Heart right ventricle (tissue), 16 donors: ENCODE measurements at regions not wholly inside any gene's neighbourhood (a gene's known extent, or its start where the extent isn't known, plus 50 kb on each side); places are given as distances from the start of the nearest gene placed in this dataset.

Experiments
- ATAC-seq, 8 donors: fragments of 200-7000 bp; cut with Tn5 transposase; one replicate each; pipeline ENCODE4 v1.9.1; 2020; ENCODE audit warnings: mild to moderate bottlenecking in 8 of 8, moderate library complexity in 8 of 8, moderate number of reproducible peaks in 1 of 8
- DNase-seq, 2 donors: peaks; one replicate each; pipeline ENCODE4 v3.0.0-alpha.2; 2020
- H3K27ac ChIP-seq, 10 donors: fragments of 200-600 bp; sonication (generic) in 2 of 10; one replicate each; pipeline versions ENCODE4 v1.5.0 to v1.8.0; 2020 to 2022; ENCODE audit warnings: mild to moderate bottlenecking in 3 of 10
- H3K27me3 ChIP-seq, 7 donors: fragments of 200-600 bp; one replicate each; pipeline ENCODE4 v1.8.0; 2021 to 2022; ENCODE audit warnings: mild to moderate bottlenecking in 2 of 7
- H3K36me3 ChIP-seq, 9 donors: fragments of 200-600 bp; sonication (generic) in 1 of 9; one replicate each; pipeline versions ENCODE4 v1.5.0 to v1.8.0; 2020 to 2022; ENCODE audit warnings: mild to moderate bottlenecking in 2 of 9
- H3K4me1 ChIP-seq, 9 donors: fragments of 200-600 bp; sonication (generic) in 1 of 9; one replicate each; pipeline versions ENCODE4 v1.5.0 to v1.8.0; 2020 to 2022; ENCODE audit warnings: mild to moderate bottlenecking in 4 of 9
- H3K4me3 ChIP-seq, 10 donors: fragments of 200-600 bp; sonication (generic) in 2 of 10; one replicate each; pipeline versions ENCODE4 v1.5.0 to v1.8.0; 2020 to 2022; ENCODE audit warnings: mild to moderate bottlenecking in 7 of 10, moderate library complexity in 2 of 10
- H3K9me3 ChIP-seq, 11 donors: fragments of 200-600 bp in 10 of 11; sonication (generic) in 2 of 11; one replicate each; pipeline versions ENCODE4 v1.5.0 to v1.8.0; 2013 to 2022; ENCODE audit warnings: mild to moderate bottlenecking in 2 of 11, control low read depth in 1 of 11, moderate library complexity in 1 of 11
- WGBS, 2 donors: extraction: QIAGEN DNeasy Blood & Tissue Kit; methylation state at CpG; one replicate each; pipeline ENCODE4 v1.1.7; 2013; ENCODE audit warnings: inconsistent platforms in 1 of 2; 5-methylcytosine and 5-hydroxymethylcytosine counted together
- intact Hi-C, 10 donors: fragments of 100-400 bp; cut with DNase I; formaldehyde crosslinking; loops; one replicate each; pipeline versions ENCODE4 v1.11.1 to v1.14.2; 2022
- TF ChIP-seq, protein P1 (sequence below), 9 donors: fragments of 200-600 bp; sonication (generic) in 2 of 9; IDR thresholded peaks; one replicate each; pipeline versions ENCODE4 v1.5.0 to v1.8.0; 2021 to 2022; ENCODE audit warnings: antibody characterized with exemption in 9 of 9, mild to moderate bottlenecking in 5 of 9, moderate library complexity in 1 of 9
- donor health status: Arrhythmogenic right ventricular cardiomyopathy.
- donor health status: ischemic (EF 13 %, LVEDD 7.1; RV severe dilation, severe dysfunction).
- donor health status: healthy with polysubstance abuse.
- donor health status: DM: no; HTN: yes; CAD: no.
- donor health status: DM: no; HTN: no; CAD: no.
- donor health status: ischemic (EF 25% LVEDD 6.9; RV normal size, moderate dysfunction).
- donor health status: ischemic (EF 25% LVEDD 5.7; RV mildly dilated, moderate dysfunction).
- donor health status: healthy.
- donor health status: DM: yes; HTN: yes; CAD: no.
- donor health status: Ischemic cardiomyopathy.
- donor health status: ischemic (EF 35%, LVEDD 5.7; RV mildly dilated, moderate dysfunction).
- donor health status: nonischemic (EF 11% LVEDD 7.7; RV severe dilation, severe dysfunction).
- donor health status: DM: yes; HTN: yes; CAD: no.
- donor health status: PGD.
- donor health status: ischemic (EF 29% LVEDD 5.4; RV normal size, mild dysfunction).
- donor health status: nonischemic (EF 23%, LVEDD 6.1; RV moderate dilation, normal function).

DNA sequence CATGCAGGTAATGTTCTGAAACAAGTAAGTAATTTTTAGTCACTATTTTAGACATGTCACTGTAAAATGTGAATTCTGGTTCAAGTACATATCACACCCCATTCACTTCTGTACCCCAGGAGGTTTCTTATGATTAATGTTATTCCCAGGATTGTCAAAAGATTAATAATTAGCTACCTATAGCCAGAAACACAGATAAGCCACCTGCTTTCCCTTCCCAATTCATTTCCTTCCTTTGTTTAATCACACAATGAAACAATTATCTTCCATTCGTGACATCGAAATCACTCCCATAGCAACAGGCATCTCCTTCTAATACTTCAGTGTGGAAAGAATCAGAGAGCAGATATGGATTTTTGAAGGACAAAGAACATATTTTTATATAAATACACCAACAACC is 1650.3 kb upstream of the CELF4 start:
- Histone ChIP-seq H3K4me1 (no peaks in the 10 kb centered on the region), H3K27me3 (no peaks in the 10 kb centered on the region), H3K27ac (no peak overlapping the region), H3K36me3 (no peaks in the 10 kb centered on the region), H3K9me3 (peaks cover 0 to 8% (median 0%) of the 10 kb centered on the region in 11 donors), H3K4me3 (no peak overlapping the region)
- WGBS, 2 donors: 56 to 61% methylated on average over 2 of the region's 2 CpGs
- TF ChIP-seq, protein P1, sequence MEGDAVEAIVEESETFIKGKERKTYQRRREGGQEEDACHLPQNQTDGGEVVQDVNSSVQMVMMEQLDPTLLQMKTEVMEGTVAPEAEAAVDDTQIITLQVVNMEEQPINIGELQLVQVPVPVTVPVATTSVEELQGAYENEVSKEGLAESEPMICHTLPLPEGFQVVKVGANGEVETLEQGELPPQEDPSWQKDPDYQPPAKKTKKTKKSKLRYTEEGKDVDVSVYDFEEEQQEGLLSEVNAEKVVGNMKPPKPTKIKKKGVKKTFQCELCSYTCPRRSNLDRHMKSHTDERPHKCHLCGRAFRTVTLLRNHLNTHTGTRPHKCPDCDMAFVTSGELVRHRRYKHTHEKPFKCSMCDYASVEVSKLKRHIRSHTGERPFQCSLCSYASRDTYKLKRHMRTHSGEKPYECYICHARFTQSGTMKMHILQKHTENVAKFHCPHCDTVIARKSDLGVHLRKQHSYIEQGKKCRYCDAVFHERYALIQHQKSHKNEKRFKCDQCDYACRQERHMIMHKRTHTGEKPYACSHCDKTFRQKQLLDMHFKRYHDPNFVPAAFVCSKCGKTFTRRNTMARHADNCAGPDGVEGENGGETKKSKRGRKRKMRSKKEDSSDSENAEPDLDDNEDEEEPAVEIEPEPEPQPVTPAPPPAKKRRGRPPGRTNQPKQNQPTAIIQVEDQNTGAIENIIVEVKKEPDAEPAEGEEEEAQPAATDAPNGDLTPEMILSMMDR (IDR thresholded peaks at IDR 0.05): no peak
- ATAC-seq (no peak), DNase-seq (no peak)
- intact Hi-C loops: loop anchor here in 1 of 10 donors (10.0 kb wide), 1 partner anchor 61 kb away; no protein-coding TSS in a partner anchor

DNA sequence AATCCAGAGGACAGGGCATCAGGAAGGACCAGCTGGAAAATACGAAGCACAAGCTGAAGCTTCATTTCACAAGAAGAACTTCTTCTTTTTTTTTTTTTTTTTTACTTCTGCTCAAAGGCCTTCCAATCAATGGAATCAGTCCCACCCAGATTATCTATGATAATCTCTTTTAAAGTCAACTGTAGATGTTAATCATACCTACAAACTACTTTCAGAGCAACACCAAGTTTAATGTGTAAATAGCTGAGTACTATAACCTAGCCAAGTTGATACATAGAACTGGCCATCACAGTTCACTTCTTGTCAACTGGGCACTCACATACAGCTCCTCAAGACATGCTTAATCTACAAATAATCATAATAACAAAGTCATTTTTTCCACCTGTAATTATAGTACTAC is 1645.9 kb upstream of the CELF4 start:
- whole genome bisulfite sequencing, 2 donors: 86 to 91% methylated on average over 1 of the region's 1 CpG
- TF ChIP-seq, protein P1 (IDR thresholded peaks at IDR 0.05): no peak

DNA sequence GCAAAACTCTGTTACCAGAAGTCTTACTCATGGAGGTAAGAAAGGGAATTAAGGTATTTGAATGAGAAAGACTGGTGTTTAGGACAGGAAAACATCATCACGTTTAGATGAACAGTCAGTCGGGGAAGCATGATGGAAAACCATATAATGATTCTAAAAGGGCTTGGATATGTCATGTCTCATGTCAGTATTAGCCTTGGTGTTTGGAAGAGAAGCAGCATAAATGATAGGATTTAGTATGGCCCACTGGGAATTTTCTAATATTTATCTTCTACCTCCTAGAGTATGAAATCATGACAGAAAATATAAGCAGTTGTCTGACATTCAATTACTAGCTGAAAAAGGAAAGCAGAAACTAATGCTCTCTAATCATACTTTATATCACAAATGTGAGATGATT is 1643.6 kb upstream of the CELF4 start:
- TF ChIP-seq, protein P1 (IDR thresholded peaks at IDR 0.05): no peak
- Histone ChIP-seq H3K4me3 (no peak overlapping the region), H3K27me3 (no peaks in the 10 kb centered on the region), H3K27ac (no peak overlapping the region), H3K4me1 (no peaks in the 10 kb centered on the region), H3K36me3 (no peaks in the 10 kb centered on the region), H3K9me3 (peaks cover 0 to 8% (median 0%) of the 10 kb centered on the region in 11 donors)
- 68 to 76% methylated on average over 2 of the region's 2 CpGs for WGBS, 2 donors
- no peak for DNase-seq
- intact Hi-C loops: no loop called here
- ATAC-seq: no peak

More for the DNA sequence above, 1645.9 kb upstream of the CELF4 start:
- Histone ChIP-seq H3K4me1 (no peaks in the 10 kb centered on the region), H3K36me3 (no peaks in the 10 kb centered on the region), H3K27ac (no peak overlapping the region), H3K27me3 (no peaks in the 10 kb centered on the region), H3K9me3 (peaks cover 0 to 8% (median 0%) of the 10 kb centered on the region in 11 donors), H3K4me3 (no peak overlapping the region)
- intact Hi-C loops: loop anchor here in 1 of 10 donors (10.0 kb wide), 1 partner anchor 57 kb away; no protein-coding TSS in a partner anchor
- ATAC-seq: no peak
- DNase-seq: no peak

DNA sequence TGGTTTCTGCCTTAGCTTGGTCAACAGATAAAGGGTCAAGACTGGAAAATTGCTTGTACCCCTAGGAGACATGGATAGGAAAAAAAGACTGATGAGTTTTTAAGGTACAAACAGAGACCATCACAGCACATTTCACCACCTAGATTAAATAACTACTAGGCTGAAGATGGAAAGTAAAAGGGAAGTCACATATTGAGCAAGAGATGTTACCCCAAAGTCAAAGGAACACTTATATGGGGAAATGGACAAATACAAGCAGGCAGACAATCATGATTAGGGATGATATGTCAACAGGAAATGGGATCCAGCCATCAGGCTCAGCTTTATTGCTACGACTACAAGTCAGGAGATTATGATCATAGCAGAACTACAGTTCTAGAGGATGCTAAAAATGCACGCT is 1643.1 kb upstream of the CELF4 start:
- ATAC-seq (no peak), DNase-seq (no peak)
- no peaks in the 10 kb centered on the region for H3K27me3 ChIP-seq
- intact Hi-C loops: no loop called here
- no peak overlapping the region for H3K27ac ChIP-seq
- no peaks in the 10 kb centered on the region for H3K36me3 ChIP-seq
- no peak overlapping the region for H3K4me3 ChIP-seq
- TF ChIP-seq, protein P1 (IDR thresholded peaks at IDR 0.05): no peak
- WGBS, 2 donors: 73 to 75% methylated on average over 2 of the region's 2 CpGs
- no peaks in the 10 kb centered on the region for H3K4me1 ChIP-seq
- peaks cover 0 to 8% (median 0%) of the 10 kb centered on the region in 11 donors for H3K9me3 ChIP-seq
